ENCODE measurements at regions not wholly inside any gene's neighbourhood (a gene's known extent, or its start where the extent isn't known, plus 50 kb on each side); places are given as distances from the start of the nearest gene placed in this dataset.

DNA sequence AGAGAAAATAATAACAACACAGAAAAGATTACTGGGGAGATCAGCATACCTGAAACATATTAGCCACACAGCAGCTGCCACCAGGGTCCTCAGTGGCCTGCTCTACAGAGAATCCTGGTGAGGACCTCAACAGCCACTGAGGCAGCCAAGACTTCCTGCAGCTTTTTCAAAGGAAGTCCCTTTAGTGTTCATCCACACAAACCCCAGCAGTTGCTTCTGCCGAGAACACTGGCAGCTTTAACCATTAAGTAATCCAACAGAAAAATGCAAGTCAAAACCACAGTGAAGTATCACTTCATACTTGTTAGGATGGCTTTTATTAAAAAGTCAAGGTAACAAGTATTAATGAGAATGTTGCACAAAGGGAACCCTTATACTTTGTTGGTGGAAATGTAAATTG is 542.0 kb upstream of the GCFC2 start:
- TF ChIP-seq, protein P1, sequence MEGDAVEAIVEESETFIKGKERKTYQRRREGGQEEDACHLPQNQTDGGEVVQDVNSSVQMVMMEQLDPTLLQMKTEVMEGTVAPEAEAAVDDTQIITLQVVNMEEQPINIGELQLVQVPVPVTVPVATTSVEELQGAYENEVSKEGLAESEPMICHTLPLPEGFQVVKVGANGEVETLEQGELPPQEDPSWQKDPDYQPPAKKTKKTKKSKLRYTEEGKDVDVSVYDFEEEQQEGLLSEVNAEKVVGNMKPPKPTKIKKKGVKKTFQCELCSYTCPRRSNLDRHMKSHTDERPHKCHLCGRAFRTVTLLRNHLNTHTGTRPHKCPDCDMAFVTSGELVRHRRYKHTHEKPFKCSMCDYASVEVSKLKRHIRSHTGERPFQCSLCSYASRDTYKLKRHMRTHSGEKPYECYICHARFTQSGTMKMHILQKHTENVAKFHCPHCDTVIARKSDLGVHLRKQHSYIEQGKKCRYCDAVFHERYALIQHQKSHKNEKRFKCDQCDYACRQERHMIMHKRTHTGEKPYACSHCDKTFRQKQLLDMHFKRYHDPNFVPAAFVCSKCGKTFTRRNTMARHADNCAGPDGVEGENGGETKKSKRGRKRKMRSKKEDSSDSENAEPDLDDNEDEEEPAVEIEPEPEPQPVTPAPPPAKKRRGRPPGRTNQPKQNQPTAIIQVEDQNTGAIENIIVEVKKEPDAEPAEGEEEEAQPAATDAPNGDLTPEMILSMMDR (conservative IDR thresholded peaks at IDR 0.05; ENCODE audit: low read length), result no peak
- no peak for TF ChIP-seq EZH2phosphoT487 (IDR thresholded peaks at IDR 0.05; ENCODE audit: borderline replicate concordance)
